Small intestine (tissue), 7 donors: ENCODE measurements at regions not wholly inside any gene's neighbourhood (a gene's known extent, or its start where the extent isn't known, plus 50 kb on each side); places are given as distances from the start of the nearest gene placed in this dataset.

ENCODE experiments used
- DNase-seq, 2 donors: peaks; one replicate each; pipeline versions ENCODE4 v3.0.0 to v3.0.0-alpha.2; 2013
- FAIRE-seq: peaks from 2 replicates; lab custom pipeline; 2012; peaks lifted over from hg19 to GRCh38; lab: Jason Lieb, UNC
- H3K27ac ChIP-seq, 3 donors: one replicate each; pipeline ENCODE4 v1.5.1; 2013; ENCODE audit warnings: low read length in 2 of 3, mild to moderate bottlenecking in 2 of 3, control low read depth in 1 of 3, inconsistent platforms in 1 of 3, low read depth in 1 of 3, moderate library complexity in 1 of 3
- H3K27me3 ChIP-seq, 3 donors: one replicate each; pipeline ENCODE4 v1.6.1; 2013; ENCODE audit warnings: low read length in 3 of 3, inconsistent platforms in 1 of 3; ENCODE audit not compliant: control insufficient read depth in 3 of 3, insufficient read depth in 3 of 3
- H3K36me3 ChIP-seq, 3 donors: one replicate each; pipeline ENCODE4 v1.6.1; 2013; ENCODE audit warnings: low read length in 3 of 3, inconsistent platforms in 1 of 3, low read depth in 1 of 3, mild to moderate bottlenecking in 1 of 3, moderate library complexity in 1 of 3; ENCODE audit not compliant: control insufficient read depth in 3 of 3, insufficient read depth in 2 of 3
- H3K4me1 ChIP-seq, 3 donors: one replicate each; pipeline ENCODE4 v1.6.1; 2013; ENCODE audit warnings: low read length in 2 of 3, inconsistent platforms in 1 of 3, low read depth in 1 of 3, mild to moderate bottlenecking in 1 of 3, moderate library complexity in 1 of 3; ENCODE audit not compliant: control insufficient read depth in 3 of 3, insufficient read depth in 2 of 3
- H3K4me3 ChIP-seq, 3 donors: one replicate each; pipeline ENCODE4 v1.5.1; 2013; ENCODE audit warnings: low read length in 3 of 3, control low read depth in 1 of 3, inconsistent platforms in 1 of 3, low read depth in 1 of 3, mild to moderate bottlenecking in 1 of 3, moderate library complexity in 1 of 3
- H3K9me3 ChIP-seq, 2 donors: one replicate each; pipeline ENCODE4 v1.6.1; 2013; ENCODE audit warnings: low read depth in 1 of 2, low read length in 1 of 2; ENCODE audit not compliant: control insufficient read depth in 2 of 2, insufficient read depth in 1 of 2
- WGBS, 3 donors: extraction: QIAGEN DNeasy Blood & Tissue Kit; methylation state at CpG; one replicate each; pipeline ENCODE4 v1.1.7; 2013; 5-methylcytosine and 5-hydroxymethylcytosine counted together
- donor health status: healthy with polysubstance abuse.
- donor health status: control.
- donor health status: control.
- donor health status: Bipolar disorder and iron deficiency.
- donor health status: healthy.

DNA sequence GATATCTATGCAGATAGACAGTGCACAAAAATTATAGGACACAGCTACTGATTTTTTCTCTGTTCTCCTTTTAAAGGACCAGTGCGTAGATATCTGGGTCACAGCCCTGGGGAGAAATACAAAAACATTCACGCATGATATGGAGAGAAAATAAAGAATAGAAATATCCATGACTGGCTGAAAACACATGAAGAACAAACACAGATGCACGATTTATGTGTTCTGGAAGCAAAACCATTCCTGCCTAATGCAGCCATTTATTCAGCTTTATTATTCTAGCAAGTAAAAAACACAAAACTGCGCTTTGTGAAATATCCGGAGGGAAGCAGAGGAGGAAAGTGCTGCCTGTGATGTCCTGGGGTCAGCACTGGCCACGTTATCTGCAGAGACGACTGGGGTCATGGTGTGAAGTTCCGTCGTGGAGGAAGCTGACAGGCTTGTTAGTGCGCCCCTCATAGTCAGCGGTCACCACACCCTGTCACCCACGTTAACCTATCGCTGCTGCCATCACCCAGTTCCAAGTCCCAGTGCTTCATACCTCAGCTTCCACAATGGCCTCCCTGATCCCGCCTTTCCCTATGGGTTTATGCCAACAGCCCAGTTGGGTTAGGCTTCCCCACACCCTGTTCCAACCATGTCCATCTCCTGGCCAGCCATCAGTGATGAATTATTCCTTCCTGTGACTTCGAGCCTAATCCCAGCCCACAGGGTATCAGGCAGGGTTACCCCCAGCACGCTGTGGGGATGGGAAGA, 86.6 kb upstream of the RPS6KA2 start:
- no peaks in the 10 kb centered on the region for H3K36me3 ChIP-seq
- 76 to 81% (median 77%) methylated on average over 16 of the region's 16 CpGs for WGBS, 3 donors
- no peak overlapping the region for H3K27ac ChIP-seq
- H3K4me1 ChIP-seq: no peaks in the 10 kb centered on the region
- FAIRE-seq: no peak
- H3K9me3 ChIP-seq: peaks cover 0 to 11% of the 10 kb centered on the region in 2 donors
- DNase-seq: no peak
- H3K27me3 ChIP-seq: no peaks in the 10 kb centered on the region
- H3K4me3 ChIP-seq: no peak overlapping the region

DNA sequence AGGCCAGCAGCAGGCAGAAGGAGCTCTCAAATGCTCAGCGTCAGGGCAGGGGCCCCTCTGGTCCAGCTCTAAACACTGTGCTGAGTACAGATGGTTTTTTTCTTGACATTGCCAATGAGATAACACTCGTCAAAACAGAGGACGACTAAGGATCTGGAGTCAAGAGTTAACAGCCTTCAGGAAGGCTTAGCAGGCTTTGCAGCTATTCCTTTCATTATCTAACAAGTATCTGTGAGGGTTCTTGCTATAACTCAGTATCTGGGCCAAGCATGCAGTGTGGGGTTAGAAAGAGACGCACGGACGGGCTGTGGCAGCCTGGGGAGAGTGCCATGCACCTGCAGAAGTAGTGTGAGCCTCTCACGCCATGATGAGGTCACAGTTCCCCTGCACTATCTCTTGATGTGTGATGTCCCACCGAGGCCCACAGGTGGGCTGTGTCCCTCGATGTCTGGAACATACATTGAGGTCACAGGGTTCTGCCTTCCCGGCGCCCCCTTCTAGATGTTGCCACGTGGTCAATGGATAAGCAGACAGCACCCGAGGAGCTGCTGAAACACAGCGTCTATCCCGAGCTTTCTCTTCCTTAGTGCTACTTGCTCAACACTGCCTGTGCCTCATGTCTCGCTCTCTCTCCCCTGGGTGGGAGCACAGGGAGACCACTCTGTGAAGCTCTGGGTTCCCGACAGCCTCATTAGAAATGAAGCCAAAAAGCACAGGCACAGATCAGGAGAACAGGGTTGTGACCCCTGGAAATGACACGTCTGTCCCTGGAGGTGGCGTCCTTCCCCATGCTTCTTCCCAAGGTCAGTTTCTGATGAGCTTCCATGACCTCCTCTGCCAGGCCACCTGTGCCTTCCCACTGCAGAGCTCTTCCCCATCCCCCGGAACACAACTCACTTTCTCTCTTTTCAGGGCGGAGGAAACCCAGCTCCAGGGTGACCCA, 85.5 kb upstream of the RPS6KA2 start:
- Histone ChIP-seq H3K4me1 (no peaks in the 10 kb centered on the region), H3K27me3 (no peaks in the 10 kb centered on the region), H3K27ac (no peak overlapping the region), H3K36me3 (no peaks in the 10 kb centered on the region), H3K9me3 (peaks cover 0 to 11% of the 10 kb centered on the region in 2 donors), H3K4me3 (no peak overlapping the region)
- 85 to 87% (median 85%) methylated on average over 21 of the region's 21 CpGs for WGBS, 3 donors
- DNase-seq (no peak), FAIRE-seq (no peak)

DNA sequence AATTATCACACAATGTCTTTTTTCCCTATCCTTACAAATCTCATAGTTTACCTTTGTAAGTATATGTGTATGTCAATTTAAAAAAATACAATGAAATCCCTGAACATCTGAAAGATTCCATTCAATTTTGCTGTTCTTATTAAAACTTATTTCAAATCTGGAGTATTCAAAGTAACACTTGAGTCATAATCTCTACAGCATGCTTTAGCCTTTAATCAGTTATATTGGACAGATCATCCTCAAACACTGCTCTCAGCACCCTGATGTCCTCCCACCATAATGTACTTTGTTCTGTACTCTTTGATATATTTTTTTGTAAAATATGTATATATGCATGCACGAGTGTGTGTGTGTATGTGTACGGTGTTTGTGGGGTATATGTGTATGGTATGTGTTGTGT, 83.0 kb upstream of the RPS6KA2 start:
- FAIRE-seq (no peak), DNase-seq (no peak)
- no peaks in the 10 kb centered on the region for H3K4me1 ChIP-seq
- peaks cover 0 to 11% of the 10 kb centered on the region in 2 donors for H3K9me3 ChIP-seq
- WGBS, 3 donors: 85 to 89% (median 88%) methylated on average over 2 of the region's 2 CpGs
- H3K36me3 ChIP-seq: no peaks in the 10 kb centered on the region
- peaks cover 0 to 3% (median 0%) of the 10 kb centered on the region in 3 donors for H3K27me3 ChIP-seq
- no peak overlapping the region for H3K27ac ChIP-seq
- no peak overlapping the region for H3K4me3 ChIP-seq

- DNase-seq: no peak
- FAIRE-seq: no peak
- Histone ChIP-seq H3K4me1 (no peaks in the 10 kb centered on the region), H3K36me3 (no peaks in the 10 kb centered on the region), H3K27me3 (peaks cover 0 to 3% (median 0%) of the 10 kb centered on the region in 3 donors), H3K27ac (no peak overlapping the region), H3K4me3 (no peak overlapping the region), H3K9me3 (peaks cover 0 to 11% of the 10 kb centered on the region in 2 donors)
- WGBS, 3 donors: 89 to 92% (median 90%) methylated on average over 4 of the region's 4 CpGs
These were observed 81.4 kb upstream of the RPS6KA2 start for GRCh38 chr6:166708460-166708859.

GRCh38 chr6:166707045-166707444, 80.0 kb upstream of the RPS6KA2 start:
- DNase-seq (peak; percentile 36 to 49), FAIRE-seq (no peak)
- no peak overlapping the region for H3K27ac ChIP-seq
- peaks cover 0 to 3% (median 3%) of the 10 kb centered on the region in 3 donors for H3K27me3 ChIP-seq
- no peak overlapping the region for H3K4me3 ChIP-seq
- H3K4me1 ChIP-seq: no peaks in the 10 kb centered on the region
- H3K9me3 ChIP-seq: peaks cover 0 to 6% of the 10 kb centered on the region in 2 donors
- WGBS, 3 donors: 2 to 24% (median 23%) methylated on average over 10 of the region's 10 CpGs
- H3K36me3 ChIP-seq: no peaks in the 10 kb centered on the region

DNA sequence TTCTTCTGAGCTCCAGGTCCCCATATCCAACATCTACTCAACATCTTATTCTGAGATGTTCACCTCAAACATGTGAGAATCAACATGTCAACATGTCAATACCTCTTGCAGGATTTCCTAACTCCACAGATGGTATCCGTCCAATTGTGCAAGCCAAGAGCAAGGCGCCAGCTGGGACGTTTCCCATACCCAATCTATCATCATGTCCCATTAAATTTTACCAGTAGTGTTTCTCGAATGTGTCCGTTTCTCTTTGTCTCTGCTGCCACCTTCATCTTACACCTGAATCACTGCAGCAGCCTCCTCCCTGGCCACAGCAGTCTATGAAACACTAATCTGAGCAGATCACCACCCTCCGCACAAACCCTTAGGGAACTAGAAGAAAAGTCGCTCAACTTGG, 78.0 kb upstream of the RPS6KA2 start:
- Histone ChIP-seq H3K9me3 (no peaks in the 10 kb centered on the region), H3K4me1 (no peaks in the 10 kb centered on the region), H3K4me3 (no peak overlapping the region), H3K36me3 (no peaks in the 10 kb centered on the region), H3K27me3 (peaks cover 0 to 7% (median 3%) of the 10 kb centered on the region in 3 donors), H3K27ac (no peak overlapping the region)
- WGBS, 3 donors: 80 to 89% (median 81%) methylated on average over 7 of the region's 7 CpGs
- DNase-seq (no peak), FAIRE-seq (no peak)

GRCh38 chr6:166704171-166704570, 77.1 kb upstream of the RPS6KA2 start:
- DNase-seq (no peak), FAIRE-seq (no peak)
- H3K4me1 ChIP-seq: no peaks in the 10 kb centered on the region
- H3K4me3 ChIP-seq: no peak overlapping the region
- H3K27ac ChIP-seq: no peak overlapping the region
- H3K27me3 ChIP-seq: peaks cover 0 to 7% (median 3%) of the 10 kb centered on the region in 3 donors
- WGBS, 3 donors: 78 to 83% (median 81%) methylated on average over 7 of the region's 7 CpGs
- no peaks in the 10 kb centered on the region for H3K9me3 ChIP-seq
- H3K36me3 ChIP-seq: no peaks in the 10 kb centered on the region

DNA sequence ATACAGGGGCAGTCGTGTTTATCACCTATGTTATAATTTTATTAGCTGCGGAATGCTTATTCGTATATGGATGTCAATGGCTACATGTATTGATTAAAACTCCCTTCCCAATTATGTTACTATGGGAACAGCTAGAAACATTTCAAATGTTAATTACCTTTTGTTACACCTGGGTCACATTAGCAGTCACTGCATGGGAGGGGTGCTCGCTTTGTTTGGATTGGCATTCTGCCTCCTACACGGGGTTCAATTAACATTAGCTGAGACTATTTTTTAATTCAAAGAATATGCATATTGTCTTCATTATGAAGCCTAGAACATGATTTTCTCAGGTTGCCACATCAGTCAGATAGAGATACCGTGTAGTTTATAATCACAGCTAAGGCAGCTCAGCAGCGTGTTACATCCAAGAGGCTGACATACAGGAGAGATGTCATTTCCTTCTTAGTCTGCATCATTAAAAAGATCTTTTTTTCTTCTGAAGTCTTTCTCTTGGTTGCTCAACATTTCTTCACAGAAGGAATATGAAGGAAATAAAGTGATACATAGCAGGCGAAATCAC, 76.2 kb upstream of the RPS6KA2 start:
- DNase-seq (peak in 1 of 2 donors; percentile 13), FAIRE-seq (no peak)
- H3K4me1 ChIP-seq: no peaks in the 10 kb centered on the region
- no peaks in the 10 kb centered on the region for H3K36me3 ChIP-seq
- H3K9me3 ChIP-seq: no peaks in the 10 kb centered on the region
- WGBS, 3 donors: 16 to 62% (median 36%) methylated on average over 8 of the region's 8 CpGs
- H3K27ac ChIP-seq: no peak overlapping the region
- peaks cover 0 to 7% (median 3%) of the 10 kb centered on the region in 3 donors for H3K27me3 ChIP-seq
- H3K4me3 ChIP-seq: no peak overlapping the region
